B cell (primary cell): ENCODE measurements at regions not wholly inside any gene's neighbourhood (a gene's known extent, or its start where the extent isn't known, plus 50 kb on each side); places are given as distances from the start of the nearest gene placed in this dataset.

Experiments
- ATAC-seq: fragments of 200-7000 bp; cut with Tn5 transposase; one replicate; pipeline ENCODE4 v1.10.0; 2021; ENCODE audit warnings: low read depth, mild to moderate bottlenecking, moderate number of reproducible peaks, moderate library complexity
- CTCF ChIA-PET: fragments of 350-600 bp; sonication (Branson Sonifier 250); formaldehyde crosslinking; loops from one replicate; lab custom pipeline; 2021; ENCODE audit warnings: antibody characterized with exemption, inconsistent platforms; lab: Charles Lee
- POLR2A ChIA-PET: fragments of 350-600 bp; sonication (Branson Sonifier 250); formaldehyde crosslinking; loops from one replicate; lab custom pipeline; 2021; ENCODE audit warnings: antibody characterized with exemption; lab: Charles Lee
- DNase-seq: peaks from one replicate; pipeline ENCODE4 v3.0.0; 2013
- H2AFZ ChIP-seq: 2 replicates; pipeline ENCODE4 v1.6.1; 2012; ENCODE audit warnings: mild to moderate bottlenecking, low read depth, low read length; ENCODE audit not compliant: insufficient read depth, poor library complexity, severe bottlenecking
- H3K27ac ChIP-seq, 2 donors: 1 replicate in 1 of 2; 2 replicates in 1 of 2; pipeline ENCODE4 v1.5.1; 2012 to 2013; ENCODE audit warnings: low read length in 2 of 2, mild to moderate bottlenecking in 2 of 2, moderate library complexity in 1 of 2
- H3K27me3 ChIP-seq, 4 experiments: fragments of 200-600 bp in 1 of 4; sonication (generic) in 1 of 4; replicated peaks in 1 of 4; 1 replicate in 2 of 4; 2 replicates in 2 of 4; pipeline versions ENCODE4 v1.6.1 to v1.7.0; 2013 to 2016; ENCODE audit warnings: low read length in 3 of 4, mild to moderate bottlenecking in 2 of 4, mixed read lengths in 1 of 4, moderate library complexity in 1 of 4; ENCODE audit not compliant: insufficient read depth in 4 of 4, control insufficient read depth in 3 of 4; ENCODE audit errors: control extremely low read depth in 1 of 4
- H3K36me3 ChIP-seq, 2 experiments: replicated peaks in 1 of 2; 1 replicate in 1 of 2; 2 replicates in 1 of 2; pipeline versions ENCODE4 v1.6.1 to v1.7.1; 2013; ENCODE audit warnings: low read length in 1 of 2; ENCODE audit not compliant: insufficient read depth in 2 of 2, control insufficient read depth in 1 of 2; ENCODE audit errors: control extremely low read depth in 1 of 2, extremely low read depth in 1 of 2
- H3K4me1 ChIP-seq, 2 donors: fragments of 200-600 bp in 1 of 2; sonication (generic) in 1 of 2; 1 replicate in 1 of 2; 2 replicates in 1 of 2; pipeline versions ENCODE4 v1.5.1 to v1.6.1; 2013 to 2017; ENCODE audit warnings: low read length in 2 of 2; ENCODE audit not compliant: control insufficient read depth in 2 of 2, insufficient read depth in 2 of 2
- H3K4me2 ChIP-seq: replicated peaks from 2 replicates; pipeline ENCODE3; 2012; ENCODE audit warnings: mild to moderate bottlenecking, low read depth, low read length; ENCODE audit not compliant: poor library complexity, severe bottlenecking
- H3K4me3 ChIP-seq, 5 experiments: fragments of 200-600 bp in 1 of 5; sonication (generic) in 1 of 5; 1 replicate in 3 of 5; 2 replicates in 2 of 5; pipeline versions ENCODE4 v1.5.1 to v1.7.0; 2011 to 2016; ENCODE audit warnings: low read length in 4 of 5, mild to moderate bottlenecking in 4 of 5, low read depth in 2 of 5, control low read depth in 1 of 5, moderate library complexity in 1 of 5; ENCODE audit not compliant: insufficient read depth in 1 of 5; ENCODE audit errors: control extremely low read depth in 1 of 5, extremely low read depth in 1 of 5
- H3K79me2 ChIP-seq: fragments of 200-600 bp; sonication (generic); one replicate; pipeline ENCODE4 v1.6.0; 2016; ENCODE audit warnings: low read length; ENCODE audit not compliant: control insufficient read depth, insufficient read depth
- H3K9ac ChIP-seq: fragments of 200-600 bp; sonication (generic); 2 replicates; pipeline ENCODE4 v1.6.1; 2017; ENCODE audit warnings: mild to moderate bottlenecking, low read length, moderate library complexity
- H3K9me3 ChIP-seq, 3 donors: one replicate each; pipeline versions ENCODE4 v1.6.1 to v1.7.1; 2013; ENCODE audit warnings: low read length in 2 of 3; ENCODE audit not compliant: control insufficient read depth in 2 of 3, insufficient read depth in 1 of 3; ENCODE audit errors: control extremely low read depth in 1 of 3
- H4K20me1 ChIP-seq: 2 replicates; pipeline ENCODE4 v1.6.0; 2012; ENCODE audit warnings: mild to moderate bottlenecking, low read length; ENCODE audit not compliant: insufficient read depth, control insufficient read depth, poor library complexity, severe bottlenecking
- H3K27ac Mint-ChIP-seq: one replicate; pipeline ENCODE4 v1.8.0; 2021; ENCODE audit warnings: mixed read lengths
- H3K27me3 Mint-ChIP-seq: one replicate; pipeline ENCODE4 v1.8.0; 2021; ENCODE audit warnings: mixed read lengths
- H3K4me1 Mint-ChIP-seq: one replicate; pipeline ENCODE4 v1.8.0; 2021; ENCODE audit warnings: mixed read lengths
- H3K4me3 Mint-ChIP-seq: one replicate; pipeline ENCODE4 v1.8.0; 2021; ENCODE audit warnings: mixed read lengths
- H3K9me3 Mint-ChIP-seq: one replicate; pipeline ENCODE4 v1.8.0; 2022; ENCODE audit warnings: mixed read lengths; ENCODE audit not compliant: insufficient read depth
- EZH2 ChIP-seq: IDR thresholded peaks from 2 replicates; pipeline ENCODE4 v1.6.1; 2012; ENCODE audit warnings: borderline replicate concordance, low read depth, mild to moderate bottlenecking, moderate library complexity, low read length; ENCODE audit not compliant: insufficient read depth, poor library complexity, severe bottlenecking
- WGBS: methylation state at CpG from one replicate; pipeline ENCODE4 v1.1.5; 2013; ENCODE audit warnings: missing lambda C conversion rate; ENCODE audit not compliant: insufficient coverage; 5-methylcytosine and 5-hydroxymethylcytosine counted together
- intact Hi-C: fragments of 100-400 bp; cut with micrococcal nuclease; formaldehyde crosslinking; loops from one replicate; pipeline ENCODE4 v1.10.0; 2022
- TF ChIP-seq, protein P1 (sequence below): fragments of 200-600 bp; IDR thresholded peaks from one replicate; pipeline ENCODE4 v1.8.0; 2022; ENCODE audit warnings: antibody characterized with exemption, mild to moderate bottlenecking

DNA sequence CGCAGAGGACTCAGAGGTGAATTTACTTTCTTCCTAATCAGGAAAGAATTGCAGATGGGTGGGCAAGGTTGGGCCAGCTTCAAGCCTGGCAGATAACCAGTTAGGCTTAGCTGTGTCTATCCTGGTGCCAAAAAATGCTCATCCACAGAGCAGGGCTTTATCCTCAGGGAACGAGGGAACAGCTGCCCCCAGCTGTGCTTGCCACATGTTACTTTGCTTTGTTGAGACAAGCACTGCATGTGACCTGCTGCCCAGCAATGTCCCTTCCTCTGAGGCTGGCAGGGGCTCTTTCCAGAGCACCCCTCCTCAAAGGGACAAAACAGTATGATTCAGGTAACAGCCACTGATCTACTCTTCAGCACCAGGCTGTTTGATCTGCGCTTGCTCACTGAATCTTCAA lies 505.1 kb upstream of the USP24 start:
- Histone ChIP-seq H3K27me3 (no peaks in the 10 kb centered on the region), H3K9me3 (no peaks in the 10 kb centered on the region), H3K4me2 (no peak overlapping the region), H2AFZ (no peak overlapping the region), H3K4me3 (no peak overlapping the region), H3K36me3 (no peaks in the 10 kb centered on the region), H3K9ac (no peak overlapping the region), H3K27ac (no peak overlapping the region), H3K4me1 (no peaks in the 10 kb centered on the region), H3K79me2 (no peaks in the 10 kb centered on the region), H4K20me1 (no peaks in the 10 kb centered on the region)
- 80% methylated on average over 3 of the region's 3 CpGs for WGBS
- H3K4me3 Mint-ChIP-seq = no peak overlapping the region
- H3K9me3 Mint-ChIP-seq = no peaks in the 10 kb centered on the region
- H3K27me3 Mint-ChIP-seq = peaks cover 20% of the 10 kb centered on the region
- ATAC-seq (no peak), DNase-seq (no peak)
- POLR2A ChIA-PET = no interaction called here
- H3K4me1 Mint-ChIP-seq = no peaks in the 10 kb centered on the region
- TF ChIP-seq, protein P1, sequence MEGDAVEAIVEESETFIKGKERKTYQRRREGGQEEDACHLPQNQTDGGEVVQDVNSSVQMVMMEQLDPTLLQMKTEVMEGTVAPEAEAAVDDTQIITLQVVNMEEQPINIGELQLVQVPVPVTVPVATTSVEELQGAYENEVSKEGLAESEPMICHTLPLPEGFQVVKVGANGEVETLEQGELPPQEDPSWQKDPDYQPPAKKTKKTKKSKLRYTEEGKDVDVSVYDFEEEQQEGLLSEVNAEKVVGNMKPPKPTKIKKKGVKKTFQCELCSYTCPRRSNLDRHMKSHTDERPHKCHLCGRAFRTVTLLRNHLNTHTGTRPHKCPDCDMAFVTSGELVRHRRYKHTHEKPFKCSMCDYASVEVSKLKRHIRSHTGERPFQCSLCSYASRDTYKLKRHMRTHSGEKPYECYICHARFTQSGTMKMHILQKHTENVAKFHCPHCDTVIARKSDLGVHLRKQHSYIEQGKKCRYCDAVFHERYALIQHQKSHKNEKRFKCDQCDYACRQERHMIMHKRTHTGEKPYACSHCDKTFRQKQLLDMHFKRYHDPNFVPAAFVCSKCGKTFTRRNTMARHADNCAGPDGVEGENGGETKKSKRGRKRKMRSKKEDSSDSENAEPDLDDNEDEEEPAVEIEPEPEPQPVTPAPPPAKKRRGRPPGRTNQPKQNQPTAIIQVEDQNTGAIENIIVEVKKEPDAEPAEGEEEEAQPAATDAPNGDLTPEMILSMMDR = no peak
- no peak for TF ChIP-seq EZH2
- CTCF ChIA-PET = no interaction called here
- no peak overlapping the region for H3K27ac Mint-ChIP-seq
- intact Hi-C loops = no loop called here

DNA sequence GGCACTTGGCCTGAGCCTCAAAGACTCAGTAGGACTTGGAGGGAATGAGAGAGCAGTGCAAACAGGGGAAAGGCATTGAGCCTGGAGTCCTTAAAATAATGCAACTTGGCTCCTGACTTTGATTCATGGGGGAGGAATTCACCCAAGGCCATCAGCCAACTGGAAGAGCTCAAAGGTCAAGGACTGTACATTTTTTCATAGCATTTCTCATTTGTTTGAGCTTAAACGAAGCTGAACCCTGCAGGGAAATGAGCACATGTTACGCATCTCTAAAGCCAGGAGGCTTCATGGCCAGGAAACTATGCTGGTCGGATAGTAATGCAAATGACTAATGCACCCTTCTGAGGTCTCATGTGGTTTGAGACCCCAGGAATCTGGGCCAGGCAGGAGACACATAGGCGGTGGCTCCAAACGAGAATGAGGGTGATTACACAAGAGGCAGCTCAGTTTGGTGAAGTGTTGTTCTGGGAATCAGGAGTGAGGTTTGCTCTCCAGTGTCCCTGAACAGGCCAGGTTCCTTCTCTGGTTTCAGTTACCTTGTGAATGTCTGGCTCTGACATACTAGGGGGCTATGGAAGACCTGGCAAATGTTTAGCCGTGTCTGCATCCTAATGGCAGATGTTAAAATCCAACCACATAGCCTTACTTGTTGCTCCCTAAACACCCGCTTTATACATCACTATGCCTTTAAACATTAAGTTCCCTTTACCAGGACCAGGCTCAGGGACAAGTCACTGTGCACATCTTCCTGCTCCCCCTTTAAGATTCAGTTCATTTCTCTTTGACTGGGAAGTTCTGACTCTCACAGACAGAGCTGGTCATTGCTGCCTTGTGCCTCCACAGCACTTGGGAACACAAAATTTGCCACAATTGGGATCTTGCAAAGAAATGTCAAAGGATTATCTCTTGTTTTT lies 503.9 kb upstream of the USP24 start:
- 86% methylated on average over 7 of the region's 7 CpGs for WGBS
- intact Hi-C loops = no loop called here

More for the DNA sequence above, 503.9 kb upstream of the USP24 start:
- Histone ChIP-seq H3K4me3 (no peak overlapping the region), H3K36me3 (no peaks in the 10 kb centered on the region), H3K79me2 (no peaks in the 10 kb centered on the region), H2AFZ (no peak overlapping the region), H3K27ac (no peak overlapping the region), H3K9ac (no peak overlapping the region), H3K4me2 (no peak overlapping the region), H3K9me3 (no peaks in the 10 kb centered on the region), H4K20me1 (no peaks in the 10 kb centered on the region), H3K27me3 (no peaks in the 10 kb centered on the region), H3K4me1 (no peaks in the 10 kb centered on the region)
- ChIA-PET POLR2A (no interaction called here), CTCF (no interaction called here)
- TF ChIP-seq, protein P1 = no peak
- no peak for TF ChIP-seq EZH2
- Mint-ChIP-seq H3K9me3 (no peaks in the 10 kb centered on the region), H3K4me1 (no peaks in the 10 kb centered on the region), H3K4me3 (no peak overlapping the region), H3K27ac (no peak overlapping the region), H3K27me3 (peaks cover 25% of the 10 kb centered on the region)
- DNase-seq (no peak), ATAC-seq (no peak)
